ENCODE measurements at regions not wholly inside any gene's neighbourhood (a gene's known extent, or its start where the extent isn't known, plus 50 kb on each side); places are given as distances from the start of the nearest gene placed in this dataset.

DNA sequence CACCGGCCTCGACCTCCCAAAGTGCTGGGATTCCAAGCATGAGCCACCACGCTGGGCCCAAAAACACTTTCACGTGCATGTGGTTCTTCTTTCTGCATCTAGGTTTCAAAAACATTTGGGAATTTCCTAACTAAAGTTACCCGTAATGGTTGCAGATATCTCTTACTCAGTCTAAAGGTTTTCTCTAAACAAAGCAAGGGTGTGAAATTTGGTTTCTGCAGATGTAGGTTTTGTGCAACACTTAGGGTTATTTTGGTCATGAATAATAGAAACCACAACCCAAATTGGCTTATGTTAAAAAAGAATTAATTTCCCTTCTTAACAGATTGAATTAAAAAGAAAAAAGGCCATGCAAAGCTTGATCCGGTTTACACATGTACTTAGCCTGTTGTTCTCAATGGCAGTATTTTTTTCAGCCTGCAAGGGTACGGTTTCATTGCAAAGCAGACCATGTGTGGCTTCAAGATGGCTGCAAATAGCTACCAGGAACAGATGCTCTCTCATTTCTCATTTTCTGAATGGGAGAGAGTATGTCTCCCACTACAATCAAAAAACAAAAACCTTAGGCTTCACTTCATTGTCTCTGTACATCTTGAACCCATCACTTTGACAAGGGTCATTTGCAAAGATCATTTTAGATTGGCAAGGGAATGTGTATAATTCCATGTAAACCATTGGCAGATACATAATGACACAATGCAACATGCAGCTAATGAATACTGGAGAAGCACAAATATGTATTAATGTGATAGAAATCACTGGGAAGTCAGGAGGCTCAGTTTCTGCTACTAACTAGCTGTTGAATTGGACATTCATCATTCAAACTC lies 491.2 kb upstream of the FLRT2 start:
- Histone ChIP-seq H3K36me3 (no peaks in the 10 kb centered on the region), H3K27me3 (ENCODE audit: low read depth) (no peaks in the 10 kb centered on the region), H3K4me3 (no peak overlapping the region), H3K27ac (no peak overlapping the region), H3K4me1 (no peaks in the 10 kb centered on the region), H3K9me3 (no peaks in the 10 kb centered on the region)
- TF ChIP-seq, protein P1, sequence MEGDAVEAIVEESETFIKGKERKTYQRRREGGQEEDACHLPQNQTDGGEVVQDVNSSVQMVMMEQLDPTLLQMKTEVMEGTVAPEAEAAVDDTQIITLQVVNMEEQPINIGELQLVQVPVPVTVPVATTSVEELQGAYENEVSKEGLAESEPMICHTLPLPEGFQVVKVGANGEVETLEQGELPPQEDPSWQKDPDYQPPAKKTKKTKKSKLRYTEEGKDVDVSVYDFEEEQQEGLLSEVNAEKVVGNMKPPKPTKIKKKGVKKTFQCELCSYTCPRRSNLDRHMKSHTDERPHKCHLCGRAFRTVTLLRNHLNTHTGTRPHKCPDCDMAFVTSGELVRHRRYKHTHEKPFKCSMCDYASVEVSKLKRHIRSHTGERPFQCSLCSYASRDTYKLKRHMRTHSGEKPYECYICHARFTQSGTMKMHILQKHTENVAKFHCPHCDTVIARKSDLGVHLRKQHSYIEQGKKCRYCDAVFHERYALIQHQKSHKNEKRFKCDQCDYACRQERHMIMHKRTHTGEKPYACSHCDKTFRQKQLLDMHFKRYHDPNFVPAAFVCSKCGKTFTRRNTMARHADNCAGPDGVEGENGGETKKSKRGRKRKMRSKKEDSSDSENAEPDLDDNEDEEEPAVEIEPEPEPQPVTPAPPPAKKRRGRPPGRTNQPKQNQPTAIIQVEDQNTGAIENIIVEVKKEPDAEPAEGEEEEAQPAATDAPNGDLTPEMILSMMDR (IDR thresholded peaks at IDR 0.05): no peak
- ATAC-seq: no peak
- intact Hi-C loops (cut with DNase I): no loop called here
- DNase-seq: no peak

DNA sequence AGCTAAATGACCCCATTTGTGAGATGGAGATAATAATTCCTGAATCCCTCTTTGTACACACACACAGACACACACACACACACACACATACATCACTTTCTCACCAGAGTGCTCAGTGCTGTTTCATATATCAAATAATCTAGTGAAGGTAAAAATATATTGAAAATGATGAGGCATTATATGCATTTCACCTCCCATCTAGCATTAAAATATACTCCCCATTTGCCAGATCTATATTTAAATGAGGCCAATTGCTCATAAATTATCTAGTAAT lies 490.7 kb upstream of the FLRT2 start:
- Histone ChIP-seq H3K36me3 (no peaks in the 10 kb centered on the region), H3K4me1 (no peaks in the 10 kb centered on the region), H3K27ac (no peak overlapping the region), H3K27me3 (ENCODE audit: low read depth) (no peaks in the 10 kb centered on the region), H3K9me3 (no peaks in the 10 kb centered on the region), H3K4me3 (no peak overlapping the region)
- intact Hi-C loops (cut with DNase I): no loop called here
- TF ChIP-seq, protein P1 (IDR thresholded peaks at IDR 0.05): no peak
- DNase-seq (no peak), ATAC-seq (no peak)

DNA sequence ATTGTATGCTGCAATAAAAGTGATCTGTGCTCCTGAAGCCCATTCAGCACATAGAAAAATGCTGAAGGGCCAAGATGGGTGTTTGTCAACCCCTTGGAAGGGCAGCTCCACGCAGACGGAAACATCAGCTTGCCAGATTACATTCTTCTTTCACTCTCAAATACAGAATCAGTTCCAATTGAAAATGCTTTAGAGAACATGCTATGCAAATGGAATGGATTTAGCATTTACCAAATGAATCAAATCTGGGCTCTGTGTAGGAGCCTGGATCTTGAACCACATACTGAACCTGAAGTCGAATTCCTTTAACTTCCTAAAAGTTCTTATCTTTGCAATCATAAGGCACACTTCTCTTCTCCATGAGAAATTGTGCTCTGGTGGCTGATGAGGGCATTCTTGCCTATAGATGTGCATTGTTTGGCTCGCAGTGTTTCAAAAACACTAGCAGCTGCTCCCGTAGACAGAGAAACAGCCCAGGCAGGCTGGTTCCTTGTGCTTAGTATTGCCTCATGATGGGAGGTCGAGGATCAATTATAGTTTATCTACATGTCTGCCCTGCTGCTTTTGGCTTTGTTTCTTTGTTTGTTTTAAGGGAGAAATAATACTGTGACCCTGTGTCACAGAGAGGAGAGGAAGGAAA lies 489.8 kb upstream of the FLRT2 start:
- Histone ChIP-seq H3K4me1 (no peaks in the 10 kb centered on the region), H3K4me3 (no peak overlapping the region), H3K27me3 (ENCODE audit: low read depth) (no peaks in the 10 kb centered on the region), H3K36me3 (no peaks in the 10 kb centered on the region), H3K27ac (no peak overlapping the region), H3K9me3 (no peaks in the 10 kb centered on the region)
- TF ChIP-seq, protein P1 (IDR thresholded peaks at IDR 0.05): no peak
- DNase-seq (no peak), ATAC-seq (no peak)
- intact Hi-C loops (cut with DNase I): no loop called here

DNA sequence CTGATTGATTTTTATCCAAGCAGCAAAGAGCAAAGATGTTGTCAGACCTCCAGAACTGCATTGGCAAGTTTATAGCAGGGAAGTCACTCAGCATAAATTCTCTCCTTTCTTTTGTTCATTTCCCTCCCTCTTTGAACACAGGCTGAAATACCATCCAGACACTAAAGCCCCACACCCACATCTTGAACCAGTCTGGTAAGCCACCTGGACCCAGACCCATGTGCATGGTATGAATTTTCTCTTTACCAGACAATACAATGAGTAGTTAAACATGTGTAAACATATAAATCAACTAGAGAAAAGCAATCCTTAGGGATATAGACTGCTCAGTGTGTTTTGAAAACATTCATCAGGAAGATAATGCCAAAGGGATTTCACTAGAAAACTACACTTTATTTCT lies 488.3 kb upstream of the FLRT2 start:
- no peaks in the 10 kb centered on the region for H3K27me3 ChIP-seq (ENCODE audit: low read depth)
- TF ChIP-seq, protein P1 (IDR thresholded peaks at IDR 0.05): no peak
- intact Hi-C loops (cut with DNase I): no loop called here
- no peak overlapping the region for H3K27ac ChIP-seq
- H3K9me3 ChIP-seq: no peaks in the 10 kb centered on the region
- DNase-seq: no peak
- H3K4me1 ChIP-seq: no peaks in the 10 kb centered on the region
- H3K36me3 ChIP-seq: no peaks in the 10 kb centered on the region
- no peak overlapping the region for H3K4me3 ChIP-seq
- ATAC-seq: no peak

DNA sequence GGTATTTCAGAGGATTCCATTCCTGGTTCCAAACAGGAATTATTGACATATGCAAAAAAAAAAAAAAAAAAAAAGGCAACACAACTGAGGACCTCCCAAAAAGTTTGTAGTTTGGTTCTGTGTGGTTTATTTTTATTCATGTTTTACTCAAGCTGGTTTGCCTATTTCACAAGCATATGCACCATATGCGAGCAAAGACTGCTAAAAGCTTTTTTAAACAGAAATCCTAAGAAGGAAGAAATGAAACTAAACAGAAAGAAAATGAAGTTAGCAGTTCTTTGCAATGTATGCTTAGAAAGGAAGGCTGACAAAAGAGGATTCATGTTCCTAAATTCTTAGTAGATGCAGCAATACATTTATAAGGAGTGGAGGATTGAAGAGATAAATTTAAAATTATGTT lies 487.6 kb upstream of the FLRT2 start:
- no peaks in the 10 kb centered on the region for H3K9me3 ChIP-seq
- H3K27ac ChIP-seq: no peak overlapping the region
- TF ChIP-seq, protein P1 (IDR thresholded peaks at IDR 0.05): no peak
- intact Hi-C loops (cut with DNase I): no loop called here
- H3K4me3 ChIP-seq: no peak overlapping the region
- no peaks in the 10 kb centered on the region for H3K4me1 ChIP-seq
- H3K36me3 ChIP-seq: no peaks in the 10 kb centered on the region
- no peaks in the 10 kb centered on the region for H3K27me3 ChIP-seq (ENCODE audit: low read depth)
- DNase-seq (no peak), ATAC-seq (no peak)
